Stimulated activated CD8-positive, alpha-beta memory T cell treated with anti-CD3 and anti-CD28 coated beads, Interleukin-15, amount 100 ng/mL, for 4 hours (primary cell): ENCODE measurements at regions not wholly inside any gene's neighbourhood (a gene's known extent, or its start where the extent isn't known, plus 50 kb on each side); places are given as distances from the start of the nearest gene placed in this dataset.
"Not testable (repeated sequence)": the region's sequence is repeated elsewhere in the genome, so short reads cannot be mapped to it uniquely, and the experiment has no call there.

ENCODE experiments used
- DNase-seq, 2 donors: peaks; one replicate each; pipeline ENCODE4 v3.0.0-alpha.2; 2020; ENCODE audit warnings: low read depth in 2 of 2

DNA sequence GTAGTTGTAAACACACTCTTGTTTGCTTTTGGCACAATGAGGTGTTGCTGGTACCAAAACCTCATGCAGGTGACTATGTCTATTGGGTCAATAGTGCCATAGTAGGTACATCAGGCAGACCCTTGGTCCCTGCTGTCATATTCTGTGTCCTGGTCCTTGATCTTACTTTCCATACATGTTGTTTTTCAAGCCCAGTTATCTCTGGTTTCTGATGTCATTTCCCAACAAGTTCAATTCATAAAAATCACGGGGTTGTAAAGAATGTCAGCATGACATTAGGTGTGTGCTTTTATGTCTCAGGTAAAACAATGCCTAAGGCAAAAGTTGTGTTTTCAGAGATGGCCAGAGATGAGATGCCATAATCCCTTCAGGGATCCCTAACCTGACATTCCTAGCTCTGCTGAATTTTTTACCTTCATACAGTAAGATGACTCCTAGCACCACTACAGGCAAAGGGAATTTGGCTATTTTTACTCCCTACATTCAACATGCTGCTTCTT, 390.3 kb upstream of the PKN2 start:
- DNase-seq, result no peak

DNA sequence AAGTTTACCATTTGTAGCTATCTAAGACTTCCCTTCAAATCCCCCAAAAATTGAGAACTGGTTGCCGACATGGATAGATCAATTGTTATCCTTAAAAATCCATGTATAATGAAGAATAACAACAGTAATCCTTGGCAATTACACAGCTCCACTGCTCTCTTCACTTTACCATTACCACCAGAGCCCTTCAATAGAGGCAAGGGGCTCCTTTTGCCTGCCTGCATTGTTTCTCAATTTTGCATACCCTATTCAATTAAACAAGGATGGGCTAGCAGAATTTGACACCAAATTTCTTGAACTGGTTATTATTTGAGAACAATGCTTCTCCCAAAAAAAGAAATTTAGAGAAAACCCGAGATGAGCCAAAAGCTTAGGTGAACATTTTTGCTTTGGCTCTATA, 387.8 kb upstream of the PKN2 start:
- no peak for DNase-seq

DNA sequence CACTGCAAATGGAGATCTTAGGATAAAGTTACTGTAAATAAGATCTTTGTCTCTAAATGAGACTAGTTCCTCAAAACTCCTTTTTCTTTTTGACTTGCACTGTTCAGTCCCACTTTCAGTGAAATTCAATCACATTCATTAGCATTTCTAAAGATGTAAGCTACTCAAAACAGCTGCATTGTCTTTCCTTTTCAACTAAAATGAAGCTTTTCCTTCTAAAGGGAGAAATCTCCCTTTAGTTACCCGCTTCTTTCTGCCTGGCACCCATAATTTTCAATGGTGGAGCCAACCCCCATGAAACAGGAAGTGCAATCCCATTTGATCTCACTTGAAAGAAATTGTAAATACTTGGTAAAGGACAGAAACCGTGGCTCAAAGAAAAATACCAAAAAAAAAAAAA, 387.4 kb upstream of the PKN2 start:
- DNase-seq, result no peak

DNA sequence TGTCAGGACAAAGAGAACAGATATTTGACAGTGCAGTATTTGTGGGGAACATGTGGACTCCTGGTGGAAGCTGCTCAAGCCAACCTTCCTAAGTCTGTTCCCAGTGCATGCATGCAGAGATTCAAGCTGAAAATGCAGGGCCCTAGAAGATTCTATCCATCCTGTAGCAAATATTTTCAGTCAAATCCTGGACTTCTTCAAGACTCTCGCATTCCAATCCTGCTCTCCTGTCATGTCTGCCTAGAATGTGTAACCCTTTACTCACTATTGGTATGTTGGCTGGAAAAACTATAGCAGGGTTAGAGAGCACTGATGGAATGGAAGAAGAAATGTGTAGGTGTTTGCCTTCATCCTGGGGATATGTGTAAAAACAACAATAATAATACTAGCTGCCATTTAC, 385.6 kb upstream of the PKN2 start:
- DNase-seq, result no peak

DNA sequence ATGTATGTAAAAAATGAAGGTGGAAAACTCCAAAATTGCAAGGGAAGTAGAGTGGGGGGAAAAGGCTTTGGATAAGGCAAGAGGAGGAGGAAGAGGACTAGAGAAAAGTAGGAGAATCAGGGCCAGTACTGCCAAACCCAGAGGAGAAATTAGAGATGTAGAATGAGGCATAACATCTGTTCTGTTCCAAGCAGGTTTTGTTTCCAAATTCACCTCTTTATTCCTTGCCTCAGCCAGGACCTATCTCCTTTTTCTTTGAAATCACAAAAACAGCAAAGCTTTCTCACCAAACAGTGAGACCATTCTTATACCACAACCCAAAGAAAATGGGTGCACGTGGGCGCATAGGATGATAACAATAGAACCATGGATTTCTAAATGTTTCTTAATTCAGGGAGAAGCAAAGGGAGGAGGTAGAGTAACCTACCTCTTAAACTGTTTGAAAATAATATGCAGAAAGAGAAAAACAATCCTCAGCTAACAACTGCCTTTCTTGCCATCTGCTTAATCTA, 383.3 kb upstream of the PKN2 start:
- no peak for DNase-seq

DNA sequence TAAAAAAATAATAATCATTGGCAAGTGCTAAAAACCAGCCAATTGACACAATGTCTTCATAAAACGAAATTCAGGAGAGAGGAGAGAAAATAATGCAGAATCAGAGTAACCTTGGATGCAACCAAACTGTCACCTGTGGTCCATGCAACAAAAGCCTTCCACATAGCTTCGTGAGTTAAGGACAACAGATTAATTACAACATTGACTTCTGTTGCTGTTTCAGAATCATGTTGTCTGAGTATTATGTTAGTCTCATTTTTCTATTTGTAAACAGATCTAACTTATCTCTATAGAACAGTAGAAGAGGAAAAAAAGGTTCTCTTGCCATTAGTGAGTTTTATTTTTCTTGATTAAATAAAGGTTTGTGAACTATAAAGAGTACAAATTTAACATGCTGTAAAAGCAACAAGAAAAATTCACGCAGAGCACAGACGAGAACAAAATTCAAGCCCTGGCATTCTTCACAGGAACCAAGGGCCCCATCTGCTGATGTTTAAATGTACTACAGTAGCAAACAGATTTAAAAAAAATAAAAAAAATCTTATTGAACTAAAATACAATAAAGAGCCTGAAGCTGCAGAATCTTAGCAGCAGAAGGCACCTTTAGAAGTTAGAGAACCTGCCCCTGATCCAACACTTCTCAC, 381.1 kb upstream of the PKN2 start:
- no peak for DNase-seq

DNA sequence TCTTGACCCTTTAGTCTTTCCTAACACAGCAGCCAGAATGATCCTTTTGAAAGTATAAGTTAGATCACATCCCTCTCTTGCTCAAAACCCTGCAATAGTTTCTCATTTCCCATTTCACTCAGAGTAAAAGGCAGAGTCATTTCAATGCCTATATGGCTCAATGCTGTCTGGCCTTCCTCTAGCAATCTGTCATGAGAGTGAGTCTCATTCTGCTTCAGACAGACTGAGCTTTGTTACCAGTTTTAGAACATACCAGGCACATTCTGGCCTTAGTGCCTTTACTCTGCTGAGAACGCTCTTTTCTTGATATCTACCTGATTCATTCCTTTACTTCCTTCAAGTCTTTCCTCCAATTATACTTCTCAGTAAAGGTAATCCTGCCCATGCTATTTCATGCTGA, 372.8 kb upstream of the PKN2 start:
- DNase-seq, result no peak

DNA sequence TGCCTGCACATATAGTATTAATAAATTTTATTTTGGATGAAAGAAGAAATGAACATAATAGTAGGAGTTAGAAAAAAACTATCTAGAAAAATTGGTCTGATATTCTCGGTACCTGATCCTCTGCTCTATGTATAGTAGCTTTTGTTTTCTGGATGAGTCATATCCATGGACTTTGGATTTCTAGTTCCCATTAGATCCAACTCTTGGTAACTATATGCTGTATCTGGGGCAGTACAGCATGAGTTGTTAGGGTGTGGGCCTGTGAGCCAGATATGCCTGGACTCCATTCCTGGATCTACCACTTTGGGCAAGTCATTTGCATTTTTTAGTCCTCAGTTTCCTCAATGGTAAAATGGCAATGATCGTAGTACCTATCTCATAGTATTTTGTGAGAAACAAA, 372.2 kb upstream of the PKN2 start:
- no peak for DNase-seq

DNA sequence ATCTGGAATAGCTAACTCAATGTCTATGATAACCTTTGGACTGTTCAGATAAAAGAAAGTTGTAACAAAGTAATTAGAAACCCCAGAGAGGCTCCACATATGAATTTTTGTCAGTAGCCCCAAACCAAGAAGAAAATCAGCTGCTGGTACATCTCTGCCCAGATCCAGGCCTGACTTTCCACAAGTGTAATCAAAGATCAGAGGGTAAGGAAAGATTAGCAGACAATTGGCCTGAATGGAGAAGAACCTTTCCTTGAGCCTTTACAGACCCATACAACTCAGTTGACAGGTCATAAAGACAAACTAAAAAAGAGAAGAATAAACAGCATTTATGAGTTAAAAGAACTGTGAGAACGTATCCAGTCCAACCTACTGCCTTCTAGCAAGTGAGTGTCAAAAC, 366.7 kb upstream of the PKN2 start:
- DNase-seq, result no peak

DNA sequence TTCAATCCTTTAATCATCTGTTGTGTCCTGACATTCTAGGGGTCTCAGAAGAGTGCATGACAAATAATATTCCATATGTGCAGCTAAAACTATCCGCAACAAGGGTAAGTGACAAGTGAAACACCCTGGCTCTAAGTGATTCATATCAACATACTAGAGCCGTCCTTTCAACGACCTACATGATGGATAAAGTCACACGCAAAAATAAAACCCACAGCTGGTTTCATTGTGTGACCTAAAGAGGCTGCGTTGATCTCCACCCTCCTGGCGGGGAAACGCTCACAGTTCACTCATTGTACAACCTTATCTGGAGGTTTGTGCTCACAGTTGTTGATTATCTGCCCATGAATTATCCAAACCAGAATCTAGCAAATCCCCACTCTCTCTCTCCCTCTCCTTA, 365.3 kb upstream of the PKN2 start:
- DNase-seq, result no peak

DNA sequence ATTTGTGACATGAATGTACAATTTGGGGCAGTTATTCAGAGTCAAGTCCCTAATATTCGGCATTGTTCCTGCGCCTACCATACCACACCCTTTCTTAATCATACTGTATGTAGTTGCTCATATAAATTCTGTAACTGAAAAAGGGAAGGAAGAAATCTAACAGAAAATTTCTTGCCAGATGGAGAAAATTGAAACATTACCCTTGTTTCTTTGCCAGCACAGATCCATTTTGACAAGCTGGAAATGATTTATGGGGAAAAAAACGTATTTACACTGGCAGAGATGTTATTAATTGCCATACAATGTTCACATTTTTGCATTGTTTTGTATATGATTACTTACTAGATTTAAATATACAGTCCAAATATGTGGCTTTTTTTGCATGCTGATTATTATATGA, 363.8 kb upstream of the PKN2 start:
- DNase-seq, result no peak

DNA sequence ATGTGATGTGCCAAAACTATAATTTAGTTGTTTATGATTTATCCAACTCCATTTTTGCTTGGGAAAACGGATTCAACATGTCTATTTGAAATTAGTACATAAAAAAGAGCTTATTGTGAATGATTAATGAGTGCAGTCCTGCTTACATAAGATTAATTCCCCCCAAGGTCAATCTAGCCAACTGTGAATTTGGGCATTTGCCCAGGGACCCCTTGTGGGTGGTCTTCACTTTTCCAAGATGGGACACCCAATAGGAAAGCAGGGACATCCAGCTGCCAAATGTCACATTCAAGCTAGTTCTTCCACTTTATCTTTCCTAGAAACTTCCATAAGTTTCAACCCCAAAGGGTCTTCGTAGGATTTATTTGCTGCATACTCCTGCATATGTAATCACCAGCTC, 362.4 kb upstream of the PKN2 start:
- DNase-seq, result no peak

DNA sequence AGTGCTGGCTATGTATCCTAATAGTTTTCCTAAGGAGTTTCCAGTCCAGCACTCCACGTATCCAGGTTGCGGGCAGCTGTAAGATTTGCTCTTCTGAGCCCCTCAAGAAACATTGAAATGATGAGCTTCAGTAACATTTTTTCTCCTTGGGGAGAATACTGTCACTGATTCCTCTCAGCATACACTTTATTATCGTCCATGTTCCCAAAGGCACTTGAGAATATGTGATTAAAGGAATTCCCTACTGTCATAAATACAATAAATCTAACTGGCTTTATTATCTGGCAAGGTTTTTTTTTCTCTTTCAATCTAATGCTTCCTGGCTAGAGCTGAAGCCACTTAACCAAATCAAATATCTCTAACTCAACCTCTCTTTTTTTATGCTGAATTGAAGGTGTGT, 359.2 kb upstream of the PKN2 start:
- DNase-seq, result no peak

DNA sequence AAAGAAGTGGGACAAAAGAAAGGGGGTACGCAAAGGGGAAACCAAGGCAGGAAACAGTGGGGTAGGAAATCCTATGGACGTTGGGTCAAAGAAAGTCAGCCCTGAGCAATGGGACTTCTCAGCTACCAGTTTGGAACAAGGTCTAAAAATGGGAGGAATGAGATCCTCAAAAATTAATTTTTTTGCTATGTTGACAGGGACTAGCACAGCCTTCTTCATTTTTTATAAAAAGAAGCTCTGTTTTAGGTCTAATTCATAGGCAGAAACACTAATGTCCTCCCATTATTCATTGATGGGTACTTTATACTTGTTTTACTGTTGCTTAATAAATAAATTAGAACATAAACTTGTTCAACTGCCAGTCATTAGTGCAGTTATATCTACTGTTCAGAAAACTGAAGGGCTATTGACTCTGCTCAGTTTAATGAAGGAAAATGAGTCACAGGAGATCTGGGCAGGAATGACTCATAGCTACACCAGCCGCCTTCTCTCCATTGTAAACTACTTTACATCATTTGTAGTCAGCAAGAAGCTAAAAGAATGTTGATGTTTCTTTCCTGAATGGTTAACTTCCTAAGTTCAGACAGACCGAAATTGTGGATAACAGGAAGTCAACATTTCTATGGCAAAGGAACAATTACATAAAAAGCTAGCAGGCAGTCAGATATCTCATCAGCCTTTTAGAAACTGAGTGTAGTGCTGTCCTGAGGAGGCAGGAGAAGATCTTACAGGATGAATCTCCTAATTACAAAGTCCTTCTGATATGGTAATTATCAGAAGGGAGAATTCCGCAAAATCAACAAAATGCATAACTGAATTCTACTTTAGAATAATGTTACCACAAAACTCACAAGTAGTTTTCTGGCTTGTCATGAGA, 356.4 kb upstream of the PKN2 start:
- no peak for DNase-seq

DNA sequence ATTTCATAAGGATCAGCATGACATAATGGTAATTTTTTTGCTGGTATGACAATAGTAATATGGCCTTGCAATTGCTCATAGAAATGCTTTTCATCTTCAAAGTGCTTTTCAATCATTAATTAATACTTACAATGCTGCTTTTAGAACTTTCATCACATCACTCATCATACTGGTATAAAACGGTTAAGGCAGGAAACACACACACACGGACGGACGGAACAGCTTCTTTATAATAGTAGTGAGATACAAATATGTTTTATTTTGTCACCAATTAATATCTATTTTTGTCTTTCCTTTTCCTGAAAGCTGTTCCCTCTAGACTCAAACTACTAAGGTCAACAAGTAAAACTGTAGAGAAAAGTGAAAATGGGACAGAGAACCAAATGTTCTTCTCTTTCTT, 353.9 kb upstream of the PKN2 start:
- DNase-seq, result no peak

DNA sequence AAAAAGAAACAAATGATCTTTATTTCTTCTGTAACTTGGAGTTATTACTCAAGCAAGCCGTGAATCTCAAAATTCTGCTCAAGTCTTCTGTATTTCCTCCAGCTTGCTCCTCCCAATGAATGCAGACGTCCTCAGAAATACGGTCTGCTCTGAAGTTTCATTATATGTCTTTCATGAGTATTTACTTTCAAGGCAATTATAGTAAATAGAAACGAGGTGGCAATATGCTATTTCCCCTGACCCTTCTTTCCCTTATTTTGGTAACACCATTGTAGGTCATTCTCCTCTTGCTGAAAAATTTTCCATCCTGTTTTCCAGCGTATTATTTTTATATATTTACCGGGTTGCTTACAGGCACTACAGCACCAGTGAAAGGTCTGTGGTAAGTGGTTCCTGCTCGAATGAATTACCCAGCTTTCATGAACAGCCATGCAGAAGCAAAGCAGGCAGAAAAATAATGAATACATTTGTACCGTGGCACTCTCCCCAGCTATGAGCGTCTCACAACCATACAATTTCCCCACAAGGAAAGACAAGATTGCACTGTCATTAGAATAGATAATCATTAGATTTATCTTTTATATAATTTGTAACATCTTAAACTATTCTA, 350.9 kb upstream of the PKN2 start:
- DNase-seq, result no peak

DNA sequence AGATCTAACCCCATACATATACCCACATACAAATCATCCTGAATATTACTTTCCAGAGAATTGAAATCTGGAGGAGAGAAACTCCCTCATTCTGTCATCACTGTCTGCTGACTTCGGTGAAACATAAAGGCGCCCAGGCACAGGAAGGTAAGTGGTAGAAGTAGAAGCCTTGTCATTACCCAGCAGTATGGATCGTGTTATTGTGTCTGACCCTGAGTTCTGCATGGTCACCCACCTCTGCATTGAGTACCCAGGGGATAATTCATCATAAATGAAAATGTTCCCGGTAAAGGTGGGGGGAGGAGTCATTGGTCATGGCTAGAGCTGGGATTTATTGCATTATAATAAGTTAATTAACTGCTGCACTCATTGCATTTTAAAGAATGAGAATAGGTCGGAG, 342.6 kb upstream of the PKN2 start:
- DNase-seq, result no peak

DNA sequence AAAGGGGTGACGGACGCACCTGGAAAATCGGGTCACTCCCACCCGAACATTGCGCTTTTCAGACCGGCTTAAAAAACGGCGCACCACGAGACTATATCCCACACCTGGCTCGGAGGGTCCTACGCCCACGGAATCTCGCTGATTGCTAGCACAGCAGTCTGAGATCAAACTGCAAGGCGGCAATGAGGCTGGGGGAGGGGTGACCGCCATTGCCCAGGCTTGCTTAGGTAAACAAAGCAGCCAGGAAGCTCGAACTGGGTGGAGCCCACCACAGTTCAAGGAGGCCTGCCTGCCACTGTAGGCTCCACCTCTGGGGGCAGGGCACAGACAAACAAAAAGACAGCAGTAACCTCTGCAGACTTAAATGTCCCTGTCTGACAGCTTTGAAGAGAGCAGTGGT, 342.0 kb upstream of the PKN2 start:
- not testable (repeated sequence) for DNase-seq

DNA sequence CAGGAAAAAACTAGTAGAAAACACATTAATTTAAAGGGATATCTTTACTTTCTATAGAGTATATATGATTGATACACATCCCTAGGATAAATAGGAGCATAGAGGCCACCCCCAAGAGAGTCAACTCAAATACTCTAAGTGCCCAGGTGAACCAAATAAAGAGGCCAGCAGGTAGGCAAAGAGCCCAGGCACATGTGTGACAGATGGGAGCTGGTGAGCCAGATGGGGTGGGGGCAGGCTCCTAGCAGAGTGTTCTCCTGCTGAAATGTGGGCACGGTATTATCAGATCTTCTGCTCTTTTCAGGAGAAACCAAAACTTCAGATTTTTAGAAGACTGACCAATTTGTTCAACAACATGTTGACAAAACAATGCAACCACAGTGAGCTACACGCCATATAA, 333.4 kb upstream of the PKN2 start:
- DNase-seq, result no peak

DNA sequence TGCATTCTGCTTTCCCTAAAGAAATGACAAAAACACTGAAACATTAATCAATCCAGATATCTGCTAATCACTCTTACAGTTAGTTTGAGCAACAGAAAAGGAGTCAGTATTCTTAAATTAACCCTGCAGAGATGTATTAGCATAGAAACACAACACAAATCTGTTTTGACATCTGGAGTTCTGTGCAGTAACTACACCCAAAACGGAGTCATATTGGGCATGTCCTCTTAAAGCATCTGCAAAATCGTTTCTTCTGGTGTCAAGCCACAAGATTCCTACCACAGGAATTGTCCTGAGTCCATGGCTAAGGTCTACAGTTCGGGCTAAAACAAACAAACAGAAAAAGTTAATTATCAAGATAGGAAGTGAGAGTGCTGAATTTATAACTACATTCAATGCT, 332.1 kb upstream of the PKN2 start:
- DNase-seq, result no peak

DNA sequence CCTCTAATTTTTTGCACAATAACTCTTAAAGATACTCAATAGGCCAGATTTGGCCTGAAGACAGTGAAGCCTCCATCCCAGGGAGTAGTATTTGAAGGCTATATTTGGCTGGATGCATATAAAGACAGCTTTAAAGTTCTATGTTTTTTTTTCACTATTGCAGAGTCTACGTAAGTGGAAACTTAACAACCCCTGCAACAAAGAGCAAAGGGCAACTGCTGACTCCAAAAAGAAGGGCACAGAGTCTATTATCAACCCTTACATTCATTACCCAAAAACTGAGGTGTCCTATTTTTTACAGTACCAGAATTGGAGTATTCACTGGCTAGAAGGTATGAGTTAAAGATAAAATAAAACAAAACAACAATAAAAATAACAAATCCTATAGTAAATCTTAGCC, 329.8 kb upstream of the PKN2 start:
- DNase-seq, result no peak

DNA sequence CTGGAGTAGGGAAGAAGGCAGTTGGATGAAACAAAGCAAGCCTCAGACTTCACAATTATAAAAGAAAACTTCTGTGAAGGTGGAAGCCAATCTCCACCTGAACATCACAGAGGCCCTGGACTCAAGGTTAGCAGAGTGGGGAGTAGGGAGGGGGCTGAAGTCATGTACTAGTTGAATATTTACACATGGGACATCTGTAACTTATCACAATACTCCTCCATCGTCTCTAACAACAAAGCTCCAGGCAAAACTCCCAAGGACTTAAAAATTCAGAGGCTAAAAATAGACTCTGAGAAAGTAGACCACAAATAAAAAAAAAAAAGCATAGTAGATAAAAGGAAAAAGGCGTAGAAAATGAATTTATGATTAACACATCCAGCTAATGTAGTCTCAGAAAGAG, 326.3 kb upstream of the PKN2 start:
- no peak for DNase-seq
